H9 (cell line): ENCODE measurements at regions not wholly inside any gene's neighbourhood (a gene's known extent, or its start where the extent isn't known, plus 50 kb on each side); places are given as distances from the start of the nearest gene placed in this dataset.

Experiments used
- DNase-seq: peaks from one replicate; pipeline ENCODE4 v3.0.0-alpha.2; 2017
- H2AFZ ChIP-seq: one replicate; pipeline ENCODE4 v1.6.1; 2013; ENCODE audit warnings: mild to moderate bottlenecking, low read length, control low read depth, moderate library complexity
- H2AK5ac ChIP-seq: 2 replicates; pipeline ENCODE4 v1.6.1; 2013; ENCODE audit warnings: low read length, control low read depth, mixed read lengths; ENCODE audit not compliant: insufficient read length
- H2BK120ac ChIP-seq: one replicate; pipeline ENCODE4 v1.6.1; 2013; ENCODE audit warnings: low read depth, mild to moderate bottlenecking, low read length, control low read depth, inconsistent platforms; ENCODE audit not compliant: poor library complexity, severe bottlenecking
- H2BK12ac ChIP-seq: 2 replicates; pipeline ENCODE4 v1.6.1; 2013; ENCODE audit warnings: low read length, control low read depth, mixed read lengths, low read depth; ENCODE audit not compliant: insufficient read length
- H2BK15ac ChIP-seq: 2 replicates; pipeline ENCODE4 v1.6.1; 2013; ENCODE audit warnings: low read depth, low read length, control low read depth
- H2BK20ac ChIP-seq: one replicate; pipeline ENCODE4 v1.6.1; 2013; ENCODE audit warnings: low read depth, mild to moderate bottlenecking, low read length, control low read depth, inconsistent platforms; ENCODE audit not compliant: poor library complexity, severe bottlenecking
- H2BK5ac ChIP-seq: 2 replicates; pipeline ENCODE4 v1.6.1; 2013; ENCODE audit warnings: low read length, control low read depth, mixed read lengths; ENCODE audit not compliant: insufficient read length
- H3K14ac ChIP-seq: 2 replicates; pipeline ENCODE4 v1.6.1; 2013; ENCODE audit warnings: low read length, control low read depth; ENCODE audit not compliant: insufficient read depth
- H3K18ac ChIP-seq: 2 replicates; pipeline ENCODE4 v1.6.1; 2013; ENCODE audit warnings: low read depth, mild to moderate bottlenecking, mixed read lengths, low read length, control low read depth; ENCODE audit not compliant: insufficient read length
- H3K23ac ChIP-seq: 2 replicates; pipeline ENCODE4 v1.6.1; 2013; ENCODE audit warnings: low read length, control low read depth, mixed read lengths, low read depth; ENCODE audit not compliant: insufficient read length
- H3K23me2 ChIP-seq: 2 replicates; pipeline ENCODE4 v1.6.1; 2013; ENCODE audit warnings: low read depth, mild to moderate bottlenecking, mixed read lengths, low read length, control low read depth; ENCODE audit not compliant: insufficient read length, poor library complexity, severe bottlenecking
- H3K27ac ChIP-seq: 2 replicates; pipeline ENCODE4 v1.5.1; 2013; ENCODE audit warnings: low read length, control low read depth, mixed read lengths, low read depth; ENCODE audit not compliant: insufficient read length
- H3K27me3 ChIP-seq: 2 replicates; pipeline ENCODE4 v1.6.1; 2013; ENCODE audit warnings: low read length, control low read depth, inconsistent platforms; ENCODE audit not compliant: insufficient read depth
- H3K4ac ChIP-seq: 2 replicates; pipeline ENCODE4 v1.6.1; 2013; ENCODE audit warnings: low read depth, mild to moderate bottlenecking, control low read depth, inconsistent platforms, low read length, moderate library complexity
- H3K4me1 ChIP-seq: 2 replicates; pipeline ENCODE4 v1.6.1; 2013; ENCODE audit warnings: low read length, control low read depth, inconsistent platforms; ENCODE audit not compliant: insufficient read depth
- H3K4me2 ChIP-seq: 2 replicates; pipeline ENCODE4 v1.6.1; 2013; ENCODE audit warnings: low read length, control low read depth, mixed read lengths; ENCODE audit not compliant: insufficient read length, insufficient read depth
- H3K56ac ChIP-seq: 2 replicates; pipeline ENCODE4 v1.6.1; 2013; ENCODE audit warnings: low read depth, mild to moderate bottlenecking, mixed read lengths, low read length, control low read depth; ENCODE audit not compliant: insufficient read length
- H3K79me1 ChIP-seq: 2 replicates; pipeline ENCODE4 v1.6.1; 2013; ENCODE audit warnings: low read depth, mild to moderate bottlenecking, moderate library complexity, low read length, control low read depth, inconsistent platforms; ENCODE audit not compliant: insufficient read depth, poor library complexity, severe bottlenecking
- H3K79me2 ChIP-seq: 2 replicates; pipeline ENCODE4 v1.6.1; 2013; ENCODE audit warnings: low read length, control low read depth, inconsistent platforms; ENCODE audit not compliant: insufficient read depth
- H3K9ac ChIP-seq: 2 replicates; pipeline ENCODE4 v1.6.1; 2013; ENCODE audit warnings: low read length, control low read depth, mixed read lengths; ENCODE audit not compliant: insufficient read length; ENCODE audit errors: extremely low read depth
- H3K9me3 ChIP-seq: one replicate; pipeline ENCODE4 v1.6.1; 2013; ENCODE audit warnings: low read depth, low read length, inconsistent platforms; ENCODE audit not compliant: control insufficient read depth
- H3T11ph ChIP-seq: one replicate; pipeline ENCODE4 v1.6.1; 2013; ENCODE audit warnings: mild to moderate bottlenecking, low read length, control low read depth, inconsistent platforms
- H4K20me1 ChIP-seq: one replicate; pipeline ENCODE4 v1.6.1; 2013; ENCODE audit not compliant: control insufficient read depth, insufficient read length, insufficient read depth
- H4K5ac ChIP-seq: 2 replicates; pipeline ENCODE4 v1.6.1; 2013; ENCODE audit warnings: low read depth, mild to moderate bottlenecking, mixed read lengths, low read length, control low read depth; ENCODE audit not compliant: insufficient read length
- H4K8ac ChIP-seq: replicated peaks from 2 replicates; pipeline ENCODE4 v1.6.1; 2013; ENCODE audit warnings: low read length, control low read depth, mixed read lengths, low read depth; ENCODE audit not compliant: insufficient read length
- H4K91ac ChIP-seq: 2 replicates; pipeline ENCODE4 v1.6.1; 2013; ENCODE audit warnings: low read depth, mild to moderate bottlenecking, moderate library complexity, mixed read lengths, low read length, control low read depth; ENCODE audit not compliant: insufficient read length
- H3K27ac Mint-ChIP-seq, 3 experiments: 2 replicates in 2 of 3; 3 replicates in 1 of 3; pipeline ENCODE4 v1.8.0; 2020 to 2021; ENCODE audit warnings: mixed read lengths in 3 of 3, mild to moderate bottlenecking in 1 of 3, moderate library complexity in 1 of 3
- H3K27me3 Mint-ChIP-seq: 2 replicates; pipeline ENCODE4 v1.8.0; 2021; ENCODE audit warnings: low read depth, mild to moderate bottlenecking, moderate library complexity, mixed read lengths
- H3K36me3 Mint-ChIP-seq, 3 experiments: 2 replicates in 2 of 3; 3 replicates in 1 of 3; pipeline ENCODE4 v1.8.0; 2020 to 2021; ENCODE audit warnings: low read depth in 3 of 3, mixed read lengths in 3 of 3; ENCODE audit not compliant: insufficient read depth in 1 of 3
- H3K4me1 Mint-ChIP-seq, 2 experiments: 2 replicates each; pipeline ENCODE4 v1.8.0; 2020; ENCODE audit warnings: mixed read lengths in 2 of 2
- H3K4me3 Mint-ChIP-seq, 2 experiments: 2 replicates in 1 of 2; 3 replicates in 1 of 2; pipeline ENCODE4 v1.8.0; 2020 to 2021; ENCODE audit warnings: mild to moderate bottlenecking in 2 of 2, mixed read lengths in 2 of 2, moderate library complexity in 1 of 2
- H3K9me3 Mint-ChIP-seq, 2 experiments: 2 replicates in 1 of 2; 3 replicates in 1 of 2; pipeline ENCODE4 v1.8.0; 2020; ENCODE audit warnings: mild to moderate bottlenecking in 2 of 2, mixed read lengths in 2 of 2, moderate library complexity in 1 of 2
- CTCF ChIP-seq: fragments of 200-600 bp; sonication (generic); conservative IDR thresholded peaks from 3 replicates; pipeline ENCODE4 v1.8.0; 2021; ENCODE audit warnings: antibody characterized with exemption, mild to moderate bottlenecking
- WGBS: extraction: QIAGEN DNeasy Blood & Tissue Kit; methylation state at CpG from one replicate; pipeline ENCODE4 v1.1.7; 2013; ENCODE audit warnings: missing lambda C conversion rate, low lambda C conversion rate, mixed read lengths; ENCODE audit not compliant: insufficient read length; ENCODE audit errors: extremely low coverage; 5-methylcytosine and 5-hydroxymethylcytosine counted together

DNA sequence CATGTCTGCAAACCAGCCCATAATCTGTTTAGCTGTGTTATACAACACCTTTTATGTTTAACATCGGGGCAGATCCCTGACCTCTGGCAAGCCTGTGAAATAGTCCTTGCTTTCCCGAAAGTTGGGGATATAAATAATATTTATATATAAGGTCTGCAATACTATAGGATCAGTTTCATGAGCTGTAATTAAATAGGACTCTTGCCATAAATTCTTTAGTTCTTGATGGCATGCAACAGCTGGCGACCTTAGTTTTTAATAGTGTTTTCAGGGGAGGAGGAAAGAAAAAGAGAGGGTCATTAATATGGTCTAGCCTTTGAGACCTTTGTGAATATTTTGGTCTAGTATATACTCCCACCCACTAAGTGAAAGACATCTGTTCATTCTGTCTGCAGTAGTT, 166.5 kb downstream of the MTX2 start:
- TF ChIP-seq CTCF = no peak
- Histone ChIP-seq H2BK12ac (no peak overlapping the region), H4K8ac (no peak overlapping the region), H2BK5ac (no peak overlapping the region), H3K4ac (no peak overlapping the region), H3K9ac (no peak overlapping the region), H2AK5ac (no peak overlapping the region), H2BK20ac (no peak overlapping the region), H4K20me1 (no peaks in the 10 kb centered on the region), H3K4me1 (no peaks in the 10 kb centered on the region), H3K23ac (no peak overlapping the region), H3K27ac (no peak overlapping the region), H3K79me1 (no peaks in the 10 kb centered on the region), H3K56ac (no peak overlapping the region), H2BK15ac (no peak overlapping the region), H4K5ac (no peak overlapping the region), H3T11ph (no peak overlapping the region), H3K9me3 (no peaks in the 10 kb centered on the region), H2AFZ (no peak overlapping the region), H3K4me2 (no peak overlapping the region), H3K18ac (no peak overlapping the region), H4K91ac (no peak overlapping the region), H3K14ac (no peak overlapping the region), H3K23me2 (no peaks in the 10 kb centered on the region), H3K79me2 (no peaks in the 10 kb centered on the region), H2BK120ac (no peak overlapping the region), H3K27me3 (no peaks in the 10 kb centered on the region)
- DNase-seq = no peak
- no CpG with 5 or more reads among the region's 3 CpGs for WGBS
- Mint-ChIP-seq H3K36me3 (no peaks in the 10 kb centered on the region), H3K9me3 (no peaks in the 10 kb centered on the region), H3K27ac (no peak overlapping the region), H3K27me3 (peaks cover 3% of the 10 kb centered on the region), H3K4me1 (no peaks in the 10 kb centered on the region), H3K4me3 (no peak overlapping the region)
